NT2/D1 (cell line): ENCODE measurements at regions not wholly inside any gene's neighbourhood (a gene's known extent, or its start where the extent isn't known, plus 50 kb on each side); places are given as distances from the start of the nearest gene placed in this dataset.

Source experiments
- SUZ12 ChIP-seq: IDR thresholded peaks from 2 replicates; pipeline ENCODE4 v1.6.1; 2011; ENCODE audit not compliant: insufficient read length, insufficient read depth; ENCODE audit errors: extremely low read depth
- YY1 ChIP-seq: IDR thresholded peaks from 2 replicates; pipeline ENCODE4 v1.6.1; 2011; ENCODE audit not compliant: insufficient read length, insufficient read depth

DNA sequence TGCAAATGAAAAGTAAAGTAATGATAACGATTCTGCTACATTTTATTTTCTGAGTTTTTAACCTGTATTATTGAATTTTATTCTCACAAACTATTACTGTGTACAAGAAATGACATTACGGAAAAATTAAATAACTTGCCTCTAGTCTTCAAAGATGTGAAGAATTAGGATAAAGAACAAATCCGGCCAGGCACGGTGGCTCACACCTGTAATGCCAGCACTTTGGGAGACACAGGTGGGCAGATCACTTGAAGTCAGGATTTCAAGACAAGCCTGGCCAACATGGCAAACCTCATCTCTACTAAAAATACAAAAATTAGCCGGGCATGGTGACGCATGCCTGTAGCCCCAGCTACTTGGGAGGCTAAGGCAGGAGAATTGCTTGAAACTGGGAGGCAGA is 1584.4 kb upstream of the SEL1L start:
- TF ChIP-seq YY1 = no peak
- no peak for TF ChIP-seq SUZ12
